BJ (cell line): ENCODE measurements at regions not wholly inside any gene's neighbourhood (a gene's known extent, or its start where the extent isn't known, plus 50 kb on each side); places are given as distances from the start of the nearest gene placed in this dataset.

ENCODE experiments used
- CTCF ChIA-PET: fragments of 350-600 bp; formaldehyde crosslinking; extraction: SDS; loops from one replicate; lab custom pipeline; 2021; ENCODE audit warnings: antibody characterized with exemption, inconsistent platforms; lab: Yijun Ruan, JAX
- POLR2A ChIA-PET: fragments of 300-600 bp; sonication (Branson Sonifier 250); formaldehyde crosslinking; extraction: SDS; loops from one replicate; lab custom pipeline; 2021; ENCODE audit warnings: antibody characterized with exemption; lab: Charles Lee
- DNase-seq: peaks from one replicate; pipeline ENCODE4 v3.0.0-alpha.2; 2011; ENCODE audit warnings: low read depth
- H3K27me3 ChIP-seq: 2 replicates; pipeline ENCODE4 v1.6.0; 2011; ENCODE audit warnings: low read length; ENCODE audit not compliant: control insufficient read depth, insufficient read depth
- H3K36me3 ChIP-seq: 2 replicates; pipeline ENCODE4 v1.5.1; 2011; ENCODE audit warnings: low read length; ENCODE audit not compliant: control insufficient read depth, insufficient read depth
- H3K4me3 ChIP-seq: 2 replicates; pipeline ENCODE4 v1.5.1; 2011; ENCODE audit warnings: low read depth, mild to moderate bottlenecking, control low read depth, low read length
- TF ChIP-seq, protein P1 (sequence below): IDR thresholded peaks from 2 replicates; pipeline ENCODE4 v1.5.1; 2011; ENCODE audit warnings: low read depth, mild to moderate bottlenecking, control low read depth, inconsistent platforms, low read length, moderate library complexity; ENCODE audit not compliant: insufficient read depth

- CTCF ChIA-PET = no interaction called here
- Histone ChIP-seq H3K4me3 (no peak overlapping the region), H3K27me3 (no peaks in the 10 kb centered on the region), H3K36me3 (no peaks in the 10 kb centered on the region)
- POLR2A ChIA-PET = no interaction called here
- DNase-seq = no peak
- TF ChIP-seq, protein P1, sequence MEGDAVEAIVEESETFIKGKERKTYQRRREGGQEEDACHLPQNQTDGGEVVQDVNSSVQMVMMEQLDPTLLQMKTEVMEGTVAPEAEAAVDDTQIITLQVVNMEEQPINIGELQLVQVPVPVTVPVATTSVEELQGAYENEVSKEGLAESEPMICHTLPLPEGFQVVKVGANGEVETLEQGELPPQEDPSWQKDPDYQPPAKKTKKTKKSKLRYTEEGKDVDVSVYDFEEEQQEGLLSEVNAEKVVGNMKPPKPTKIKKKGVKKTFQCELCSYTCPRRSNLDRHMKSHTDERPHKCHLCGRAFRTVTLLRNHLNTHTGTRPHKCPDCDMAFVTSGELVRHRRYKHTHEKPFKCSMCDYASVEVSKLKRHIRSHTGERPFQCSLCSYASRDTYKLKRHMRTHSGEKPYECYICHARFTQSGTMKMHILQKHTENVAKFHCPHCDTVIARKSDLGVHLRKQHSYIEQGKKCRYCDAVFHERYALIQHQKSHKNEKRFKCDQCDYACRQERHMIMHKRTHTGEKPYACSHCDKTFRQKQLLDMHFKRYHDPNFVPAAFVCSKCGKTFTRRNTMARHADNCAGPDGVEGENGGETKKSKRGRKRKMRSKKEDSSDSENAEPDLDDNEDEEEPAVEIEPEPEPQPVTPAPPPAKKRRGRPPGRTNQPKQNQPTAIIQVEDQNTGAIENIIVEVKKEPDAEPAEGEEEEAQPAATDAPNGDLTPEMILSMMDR = no peak
These were observed 58.5 kb downstream of the ATXN3L start for GRCh38 chrX:13261348-13261747.

- Histone ChIP-seq H3K4me3 (no peak overlapping the region), H3K27me3 (no peaks in the 10 kb centered on the region), H3K36me3 (no peaks in the 10 kb centered on the region)
- no peak for DNase-seq
- CTCF ChIA-PET = no interaction called here
- TF ChIP-seq, protein P1 = no peak
- POLR2A ChIA-PET = no interaction called here
These were observed 59.3 kb downstream of the ATXN3L start for GRCh38 chrX:13260598-13260997.

- Histone ChIP-seq H3K27me3 (no peaks in the 10 kb centered on the region), H3K36me3 (no peaks in the 10 kb centered on the region), H3K4me3 (no peak overlapping the region)
- TF ChIP-seq, protein P1 = no peak
- CTCF ChIA-PET = no interaction called here
- POLR2A ChIA-PET = no interaction called here
- DNase-seq = no peak
These were observed 61.1 kb downstream of the ATXN3L start for GRCh38 chrX:13258725-13259124.

GRCh38 chrX:13258052-13258444 is 61.8 kb downstream of the ATXN3L start:
- POLR2A ChIA-PET = no interaction called here
- Histone ChIP-seq H3K36me3 (no peaks in the 10 kb centered on the region), H3K27me3 (no peaks in the 10 kb centered on the region), H3K4me3 (no peak overlapping the region)
- TF ChIP-seq, protein P1 = no peak
- no peak for DNase-seq
- CTCF ChIA-PET = no interaction called here

DNA sequence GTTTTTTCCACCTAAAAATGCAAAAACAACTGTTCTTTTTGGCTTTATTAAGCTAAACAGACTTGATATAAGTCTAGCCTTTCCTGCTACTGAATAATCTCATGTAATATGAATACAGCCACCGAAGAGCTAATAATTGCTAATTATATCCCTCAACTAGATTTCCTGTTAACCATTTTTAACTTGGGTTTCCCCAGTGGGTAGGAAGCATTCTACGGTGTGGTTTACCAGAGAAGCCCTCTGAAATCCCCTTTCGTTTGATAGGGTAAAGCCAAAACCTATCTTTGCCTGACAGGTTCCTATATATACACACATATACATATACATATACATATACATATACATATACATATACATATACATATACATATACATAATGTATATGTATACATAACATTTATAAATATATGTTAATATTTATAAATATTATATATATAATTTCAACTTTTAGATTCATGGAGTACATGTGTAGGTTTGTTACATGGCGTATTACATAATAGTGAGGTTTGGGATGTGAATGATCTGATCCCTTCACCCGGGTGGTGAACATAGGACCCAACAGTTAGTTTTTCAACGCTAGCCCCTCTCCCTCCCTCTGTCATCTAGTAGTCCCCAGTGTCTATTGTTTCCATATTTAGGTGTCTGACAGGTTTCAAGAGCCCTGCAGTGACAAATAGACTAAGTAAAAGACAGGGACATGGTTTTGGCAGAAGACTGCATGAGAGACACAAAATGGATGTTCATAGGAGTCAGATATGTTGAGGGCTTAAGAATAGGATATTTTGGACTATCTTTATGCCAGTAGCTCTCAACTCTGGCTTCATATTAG is 62.4 kb downstream of the ATXN3L start:
- ChIA-PET POLR2A (no interaction called here), CTCF (no interaction called here)
- H3K36me3 ChIP-seq = no peaks in the 10 kb centered on the region
- DNase-seq = no peak
- no peak overlapping the region for H3K4me3 ChIP-seq
- TF ChIP-seq, protein P1 = no peak
- no peaks in the 10 kb centered on the region for H3K27me3 ChIP-seq
